KG1 (cell line): ENCODE measurements at regions not wholly inside any gene's neighbourhood (a gene's known extent, or its start where the extent isn't known, plus 50 kb on each side); places are given as distances from the start of the nearest gene placed in this dataset.

Experiments
- DNase-seq: peaks from one replicate; lab custom pipeline; 2025; lab: John Stamatoyannopoulos, UW

DNA sequence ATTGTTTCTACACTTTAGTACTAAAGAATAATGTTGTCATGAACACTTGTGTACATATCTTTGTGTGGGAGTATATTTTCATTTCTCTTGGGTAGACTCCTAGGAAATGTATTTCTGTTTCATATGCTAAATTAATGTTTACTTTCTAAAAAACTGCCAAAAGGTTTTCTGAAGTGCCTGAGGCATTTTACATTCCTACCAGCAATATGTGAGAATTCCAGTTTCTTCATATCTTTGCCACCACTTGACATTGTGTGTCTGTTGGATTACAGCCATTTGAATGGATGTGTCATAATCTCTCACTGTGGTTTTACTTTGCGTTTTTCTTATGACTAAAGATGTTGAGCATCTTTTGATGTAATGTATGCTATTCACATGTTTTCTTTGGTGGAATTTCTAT lies 428.2 kb upstream of the KCNH7 start:
- DNase-seq = no peak

DNA sequence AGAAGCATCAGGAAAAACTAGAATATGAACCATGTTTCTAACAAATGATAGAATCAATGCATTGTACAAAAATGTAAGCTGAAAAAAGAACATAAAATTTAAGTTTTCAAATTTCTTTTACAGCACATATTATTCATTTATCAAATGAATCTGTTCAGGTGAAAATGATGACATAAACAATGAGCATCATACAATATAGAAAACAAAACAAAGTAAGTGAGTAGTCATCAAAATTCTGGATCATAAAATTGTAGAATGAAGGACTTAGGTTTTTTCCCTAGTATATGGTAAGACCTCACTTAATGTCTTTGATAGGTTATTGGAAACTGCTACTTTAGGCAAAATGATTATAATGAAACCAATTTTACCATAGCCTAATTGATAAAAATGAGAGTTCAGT lies 427.0 kb upstream of the KCNH7 start:
- no peak for DNase-seq

GRCh38 chr2:163264341-163264740 lies 425.8 kb upstream of the KCNH7 start:
- no peak for DNase-seq

GRCh38 chr2:163259489-163259888 lies 420.9 kb upstream of the KCNH7 start:
- DNase-seq = no peak

GRCh38 chr2:163255086-163255485 lies 416.5 kb upstream of the KCNH7 start:
- no peak for DNase-seq

DNA sequence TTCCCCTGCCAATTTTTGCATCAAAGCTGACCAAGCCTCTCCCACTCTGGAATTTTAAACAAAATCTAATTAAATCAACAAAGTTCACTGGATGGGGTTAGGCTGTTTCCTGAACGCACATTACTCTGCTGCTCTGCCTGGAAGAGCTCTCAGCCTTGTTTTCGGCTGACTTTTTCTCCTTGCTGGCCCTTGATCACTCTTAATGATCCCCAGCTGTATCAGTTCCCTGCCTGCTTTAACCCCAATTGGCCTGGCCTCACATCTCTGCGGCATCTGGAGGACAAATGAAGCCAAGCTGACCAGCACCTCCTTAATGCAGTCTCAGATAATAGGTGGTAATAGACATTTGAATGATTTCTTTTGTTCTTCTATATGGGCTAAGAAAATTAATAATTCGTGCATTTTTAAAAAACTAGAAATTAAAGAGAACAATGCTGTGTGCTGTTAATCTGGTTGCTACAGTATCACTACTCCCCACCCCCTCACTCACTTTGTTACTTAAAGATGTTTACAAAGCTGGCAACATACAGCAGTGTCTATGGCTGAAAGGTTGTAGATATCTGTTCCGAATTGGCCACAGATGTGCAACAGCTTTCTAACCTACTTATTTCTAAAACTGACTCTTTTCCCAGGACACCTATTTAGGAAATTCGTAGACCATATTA lies 415.2 kb upstream of the KCNH7 start:
- no peak for DNase-seq

- no peak for DNase-seq
Observed at GRCh38 chr2:163252199-163252598, 413.6 kb upstream of the KCNH7 start.

DNA sequence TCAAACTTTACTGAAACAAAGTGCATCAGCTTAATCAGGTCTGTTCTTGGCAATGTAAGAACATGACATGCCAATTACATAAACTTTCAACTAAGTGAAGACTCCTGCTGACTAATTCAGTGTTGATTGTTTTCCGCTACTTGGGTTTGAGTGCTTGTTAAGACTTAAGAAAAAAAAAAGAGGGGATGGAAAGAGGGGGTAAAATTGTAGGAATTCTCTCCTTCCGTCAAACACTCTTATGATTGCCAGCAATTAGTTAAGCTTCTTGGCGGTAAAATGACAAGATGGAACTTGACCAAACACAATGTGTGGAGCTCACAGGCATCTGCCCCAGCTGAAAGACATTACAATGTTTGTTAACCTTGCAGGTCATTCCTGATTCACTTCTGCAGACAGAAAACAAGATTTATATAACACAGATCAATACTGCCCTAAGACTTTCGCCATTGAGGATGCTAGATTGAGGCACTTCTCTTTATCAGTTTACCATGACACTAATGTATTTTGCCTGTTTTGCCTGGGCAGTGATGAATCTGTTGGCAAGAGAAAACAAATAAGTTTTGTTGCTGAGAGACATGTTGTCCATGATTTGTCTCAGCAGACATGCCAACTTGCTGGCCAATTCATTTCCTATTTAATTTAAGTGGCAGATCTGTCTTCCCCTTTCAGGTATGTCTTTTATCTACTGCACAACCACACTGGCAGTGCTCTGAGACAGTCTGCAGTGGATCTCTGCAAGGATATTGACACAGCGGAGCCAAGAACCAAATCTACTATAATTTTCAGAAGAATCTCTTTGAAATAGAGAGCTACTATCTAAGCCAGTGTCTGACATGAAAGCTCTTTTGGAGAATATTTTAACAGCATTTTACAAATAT lies 410.0 kb upstream of the KCNH7 start:
- no peak for DNase-seq

DNA sequence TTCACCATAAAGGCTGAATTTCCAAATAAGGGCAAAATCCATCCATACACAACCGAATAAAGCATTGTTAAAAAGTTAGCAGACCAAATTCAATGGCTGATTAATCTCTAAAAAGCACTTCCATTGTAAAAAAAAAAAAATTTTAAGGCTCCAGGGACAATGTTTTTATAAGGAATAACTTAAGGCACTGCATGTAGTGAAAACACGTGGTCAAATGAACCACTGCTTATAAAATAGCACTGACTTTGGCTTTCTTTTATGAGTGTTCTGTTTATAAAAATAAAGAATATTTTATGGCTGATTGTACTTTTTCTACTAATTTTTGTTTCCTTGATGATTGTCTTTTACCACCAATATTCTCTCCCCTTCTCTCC lies 409.3 kb upstream of the KCNH7 start:
- no peak for DNase-seq

- DNase-seq = no peak
Observed at GRCh38 chr2:163247156-163247846, 408.7 kb upstream of the KCNH7 start.

- no peak for DNase-seq
Observed at GRCh38 chr2:163246135-163246534, 407.6 kb upstream of the KCNH7 start.

DNA sequence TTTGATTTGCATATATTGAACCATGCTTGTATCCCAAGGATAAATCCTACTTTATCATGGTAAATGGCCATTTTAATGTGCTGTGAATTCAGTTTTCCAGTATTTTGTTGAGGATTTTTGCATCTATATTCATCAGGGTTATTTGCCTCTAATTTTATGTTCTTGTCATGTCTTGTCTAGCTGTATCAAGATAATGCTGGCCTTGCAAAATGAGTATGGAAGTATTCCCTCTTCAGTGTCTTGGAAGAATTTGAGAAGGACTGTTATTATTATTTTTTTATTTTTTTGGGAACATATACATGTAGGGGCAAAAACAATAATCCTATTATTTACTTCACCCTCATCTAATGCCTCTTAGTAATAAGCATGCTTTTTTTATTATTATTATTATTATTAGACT lies 398.0 kb upstream of the KCNH7 start:
- no peak for DNase-seq

DNA sequence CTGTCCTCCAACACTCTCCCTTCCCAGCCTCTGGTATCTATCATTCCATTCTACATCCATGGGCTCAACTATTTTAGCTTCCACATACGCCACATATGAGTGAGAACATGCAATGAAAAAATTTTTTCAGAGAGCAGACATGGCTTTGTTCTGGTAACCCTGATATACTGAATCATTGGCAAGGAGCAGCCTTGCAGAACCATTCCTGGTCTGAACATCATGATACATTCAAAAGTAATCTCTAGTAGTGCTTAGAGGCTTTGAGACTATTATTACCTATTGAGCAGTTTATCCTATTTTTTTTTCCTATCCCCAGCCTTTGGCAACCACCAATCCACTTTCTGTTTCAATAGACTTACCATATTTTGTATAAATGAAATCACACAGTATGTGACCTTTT lies 393.1 kb upstream of the KCNH7 start:
- DNase-seq = no peak

DNA sequence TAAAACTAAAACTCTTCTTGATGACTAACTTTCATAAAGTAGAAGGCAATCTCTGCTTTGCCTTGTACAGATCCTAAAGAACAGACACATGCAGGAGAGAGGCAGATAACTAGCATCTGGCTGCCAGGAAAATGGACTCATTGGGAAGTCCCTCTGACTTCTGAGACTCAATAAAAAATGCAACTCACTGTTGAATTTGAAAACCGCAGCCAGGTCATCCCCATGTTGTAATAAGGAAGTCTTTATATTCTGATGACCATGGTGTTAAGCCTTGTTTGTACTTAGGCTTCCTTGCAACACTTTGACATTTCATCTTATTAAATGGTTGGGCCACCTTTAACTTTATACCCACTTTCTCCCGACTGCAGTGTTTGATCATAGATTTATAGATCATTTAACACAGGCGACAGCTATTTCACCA lies 375.1 kb upstream of the KCNH7 start:
- DNase-seq = no peak

DNA sequence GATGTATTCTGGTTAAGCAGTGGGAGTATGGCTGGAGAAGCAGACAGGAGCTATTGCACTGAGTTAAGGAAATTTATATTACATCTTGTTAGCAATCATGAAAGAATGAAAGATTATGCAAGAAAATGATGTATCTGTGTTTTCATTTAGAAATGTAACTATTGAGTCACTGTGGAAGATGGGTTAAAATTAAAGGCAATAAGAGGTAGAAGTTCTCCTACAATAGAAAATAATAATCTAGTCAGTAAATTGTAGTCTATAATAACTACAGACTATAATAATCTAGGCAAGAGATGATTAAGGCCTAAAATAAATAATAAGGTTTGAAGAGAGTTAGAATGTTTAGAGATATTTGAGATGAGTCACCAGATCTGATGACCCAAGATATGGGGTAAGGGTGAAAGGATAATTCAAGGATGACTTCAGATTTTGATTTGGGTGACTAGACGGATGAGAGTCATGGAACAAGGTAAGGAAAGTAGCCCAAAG lies 371.9 kb upstream of the KCNH7 start:
- DNase-seq = no peak

DNA sequence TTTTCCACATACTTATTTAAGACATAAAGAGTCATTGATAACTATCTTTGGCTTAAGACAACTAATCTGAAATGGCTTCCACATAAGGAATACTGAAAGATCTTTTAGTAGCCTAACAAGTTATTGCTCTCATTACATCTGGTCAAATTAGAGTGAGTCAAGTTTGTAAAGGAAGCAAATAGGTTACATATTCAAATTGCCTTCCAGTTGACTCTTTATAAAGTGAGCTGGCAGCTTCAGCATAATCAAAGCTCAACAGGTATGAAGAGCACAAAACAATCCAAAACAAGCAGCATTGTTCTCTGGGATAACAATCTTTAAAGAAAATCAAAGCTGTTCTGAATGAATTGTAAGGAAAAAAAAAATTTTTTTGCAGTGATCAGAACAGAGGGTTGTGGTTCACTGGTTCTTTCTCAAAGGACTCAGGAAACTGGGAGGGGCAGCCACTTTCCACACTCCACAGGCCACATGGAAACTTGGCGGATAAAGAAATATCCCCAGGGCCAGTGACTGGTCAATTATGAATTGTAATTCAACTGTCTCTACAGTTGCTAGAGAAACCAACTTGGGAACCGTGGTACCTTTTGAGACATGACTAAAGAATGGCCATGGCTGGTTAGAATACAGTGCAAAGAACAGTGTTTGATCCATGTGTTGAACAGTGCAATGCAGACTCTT lies 369.3 kb upstream of the KCNH7 start:
- DNase-seq = no peak

- DNase-seq = no peak
Observed at GRCh38 chr2:163205589-163206254, 367.2 kb upstream of the KCNH7 start.

- no peak for DNase-seq
Observed at GRCh38 chr2:163200741-163201140, 362.2 kb upstream of the KCNH7 start.

DNA sequence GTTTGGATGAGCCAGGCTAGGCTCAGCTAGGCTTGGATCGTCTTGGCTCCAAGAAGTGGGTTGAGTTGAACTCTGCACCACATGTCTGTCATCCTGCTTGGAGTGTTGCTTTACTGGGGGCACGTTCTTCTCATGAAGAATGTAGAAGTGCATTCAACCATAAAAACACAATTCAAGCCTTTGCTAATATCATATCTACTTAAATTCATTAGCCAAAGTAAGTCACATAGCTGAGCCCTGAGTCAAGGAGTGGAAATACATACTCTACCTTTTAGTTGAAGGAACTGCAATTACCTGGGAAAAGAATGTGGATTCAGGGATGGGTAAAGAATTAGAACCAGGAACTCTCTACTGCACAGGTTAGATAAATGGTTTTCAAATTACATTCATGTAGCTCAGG lies 360.4 kb upstream of the KCNH7 start:
- DNase-seq = no peak

- DNase-seq = no peak
Observed at GRCh38 chr2:163198007-163198406, 359.4 kb upstream of the KCNH7 start.

DNA sequence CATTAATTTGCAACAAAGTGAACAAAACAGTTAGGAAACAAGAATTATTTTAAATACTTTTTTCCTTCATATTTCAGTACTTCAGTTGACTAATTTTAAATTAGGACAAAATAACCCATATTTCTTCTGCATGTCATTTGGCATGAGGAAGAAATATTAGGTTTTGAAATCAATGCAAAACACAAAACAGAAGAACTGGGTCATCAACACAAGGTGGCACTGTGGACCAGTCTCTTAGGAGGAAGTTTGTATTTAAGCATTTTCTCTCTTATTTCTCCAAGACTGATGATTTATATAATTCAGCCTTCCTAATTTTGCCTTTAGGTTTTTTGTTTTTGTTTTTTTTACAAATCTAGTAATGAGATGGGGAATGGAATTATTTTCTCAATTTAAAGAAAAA lies 352.8 kb upstream of the KCNH7 start:
- DNase-seq = no peak
